ENCODE measurements at regions not wholly inside any gene's neighbourhood (a gene's known extent, or its start where the extent isn't known, plus 50 kb on each side); places are given as distances from the start of the nearest gene placed in this dataset.
"Not testable (repeated sequence)": the region's sequence is repeated elsewhere in the genome, so short reads cannot be mapped to it uniquely, and the experiment has no call there.

GRCh38 chr12:27133022-27133590 lies 50.7 kb upstream of the C12orf71 start:
- no peak for DNase-seq (ENCODE audit: low read depth)

- no peak for DNase-seq (ENCODE audit: low read depth)
These were observed 58.1 kb upstream of the C12orf71 start for GRCh38 chr12:27140478-27140969.

- peak; percentile 83 for DNase-seq (ENCODE audit: low read depth)
These were observed 59.8 kb upstream of the C12orf71 start for GRCh38 chr12:27142101-27142721.

GRCh38 chr12:27143256-27144069 lies 61.1 kb upstream of the C12orf71 start:
- peak; percentile 33 for DNase-seq (ENCODE audit: low read depth)

GRCh38 chr12:27145725-27146124 lies 63.3 kb upstream of the C12orf71 start:
- not testable (repeated sequence) for DNase-seq (ENCODE audit: low read depth)

- no peak for DNase-seq (ENCODE audit: low read depth)
These were observed 66.0 kb upstream of the C12orf71 start for GRCh38 chr12:27148373-27148772.

- DNase-seq (ENCODE audit: low read depth): no peak
These were observed 66.4 kb upstream of the C12orf71 start for GRCh38 chr12:27148791-27149190.

- DNase-seq (ENCODE audit: low read depth): no peak
These were observed 69.1 kb upstream of the C12orf71 start for GRCh38 chr12:27151479-27151878.

- DNase-seq (ENCODE audit: low read depth): no peak
These were observed 75.9 kb upstream of the C12orf71 start for GRCh38 chr12:27158297-27158696.

- no peak for DNase-seq (ENCODE audit: low read depth)
These were observed 79.3 kb upstream of the C12orf71 start for GRCh38 chr12:27161458-27162228.

- no peak for DNase-seq (ENCODE audit: low read depth)
These were observed 79.8 kb upstream of the C12orf71 start for GRCh38 chr12:27162229-27162537.

- DNase-seq (ENCODE audit: low read depth): peak; percentile 91
These were observed 80.8 kb upstream of the C12orf71 start for GRCh38 chr12:27163048-27163715.

- no peak for DNase-seq (ENCODE audit: low read depth)
These were observed 80.2 kb upstream of the STK38L start for GRCh38 chr12:27163894-27164293.

GRCh38 chr12:27164330-27165040 lies 79.6 kb upstream of the STK38L start:
- DNase-seq (ENCODE audit: low read depth): no peak

- not testable (repeated sequence) for DNase-seq (ENCODE audit: low read depth)
These were observed 78.1 kb upstream of the STK38L start for GRCh38 chr12:27165958-27166357.

GRCh38 chr12:27171494-27171893 lies 72.6 kb upstream of the STK38L start:
- not testable (repeated sequence) for DNase-seq (ENCODE audit: low read depth)

- DNase-seq (ENCODE audit: low read depth): peak; percentile 38
These were observed 67.3 kb upstream of the STK38L start for GRCh38 chr12:27176765-27177164.

GRCh38 chr12:27177706-27178105 lies 66.4 kb upstream of the STK38L start:
- peak; percentile 77 for DNase-seq (ENCODE audit: low read depth)

- DNase-seq (ENCODE audit: low read depth): no peak
These were observed 65.8 kb upstream of the STK38L start for GRCh38 chr12:27178255-27178654.

- DNase-seq (ENCODE audit: low read depth): peak; percentile 50
These were observed 65.2 kb upstream of the STK38L start for GRCh38 chr12:27178723-27179399.

Data from Daoy (cell line).